Omental fat pad (tissue), 3 donors: ENCODE measurements at regions not wholly inside any gene's neighbourhood (a gene's known extent, or its start where the extent isn't known, plus 50 kb on each side); places are given as distances from the start of the nearest gene placed in this dataset.

Experiments
- ATAC-seq: fragments of 150-250 bp; one replicate; pipeline ENCODE4 v1.9.1; 2016; ENCODE audit warnings: mild to moderate bottlenecking, moderate library complexity; ENCODE audit not compliant: low FRiP score
- DNase-seq: peaks from one replicate; pipeline ENCODE4 v3.0.0-alpha.2; 2019; ENCODE audit warnings: low spot score
- TF ChIP-seq, protein P1 (sequence below), 3 donors: fragments of 450-650 bp; IDR thresholded peaks; one replicate each; pipeline ENCODE4 v1.5.1; 2016 to 2017; ENCODE audit warnings: antibody characterized with exemption in 3 of 3, mild to moderate bottlenecking in 3 of 3, moderate library complexity in 2 of 3

DNA sequence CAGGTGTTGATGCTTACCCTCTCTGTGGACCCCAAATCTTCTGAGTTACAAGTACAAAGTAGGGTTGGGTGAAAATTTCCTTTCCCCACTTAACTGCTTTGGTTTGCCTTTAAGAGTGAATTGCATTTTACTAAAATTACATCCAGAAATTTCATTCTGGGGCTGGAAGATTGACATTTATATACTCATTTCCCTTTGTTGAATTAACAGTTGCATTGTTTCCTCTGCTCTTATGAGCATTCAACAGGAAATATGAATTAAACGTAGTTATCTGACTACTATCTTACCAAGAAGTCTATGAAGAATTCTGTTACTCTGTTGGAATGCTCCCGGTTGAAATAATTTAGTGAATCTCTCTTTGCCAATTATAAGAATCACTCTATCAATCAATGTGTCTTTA is 1231.1 kb upstream of the NXPH2 start:
- ATAC-seq: no peak

DNA sequence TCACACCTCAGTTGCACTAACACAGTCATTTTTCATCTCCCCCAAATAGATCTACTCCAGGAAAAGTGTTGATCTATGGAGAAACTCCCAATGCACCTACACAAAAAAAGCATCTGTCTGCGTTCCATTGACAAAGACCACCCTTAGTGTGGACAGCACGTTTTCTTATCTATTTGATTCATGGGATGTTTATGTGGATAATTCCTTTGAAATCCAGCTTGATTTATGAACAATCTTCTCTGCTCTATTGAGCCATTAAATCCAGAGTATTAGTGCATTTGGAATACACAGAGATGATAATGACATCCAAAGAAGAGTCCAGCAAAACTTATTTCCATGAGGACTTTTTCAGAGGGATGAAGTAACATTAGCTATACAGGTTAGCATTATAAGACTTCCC is 1221.9 kb upstream of the NXPH2 start:
- no peak for DNase-seq
- TF ChIP-seq, protein P1, sequence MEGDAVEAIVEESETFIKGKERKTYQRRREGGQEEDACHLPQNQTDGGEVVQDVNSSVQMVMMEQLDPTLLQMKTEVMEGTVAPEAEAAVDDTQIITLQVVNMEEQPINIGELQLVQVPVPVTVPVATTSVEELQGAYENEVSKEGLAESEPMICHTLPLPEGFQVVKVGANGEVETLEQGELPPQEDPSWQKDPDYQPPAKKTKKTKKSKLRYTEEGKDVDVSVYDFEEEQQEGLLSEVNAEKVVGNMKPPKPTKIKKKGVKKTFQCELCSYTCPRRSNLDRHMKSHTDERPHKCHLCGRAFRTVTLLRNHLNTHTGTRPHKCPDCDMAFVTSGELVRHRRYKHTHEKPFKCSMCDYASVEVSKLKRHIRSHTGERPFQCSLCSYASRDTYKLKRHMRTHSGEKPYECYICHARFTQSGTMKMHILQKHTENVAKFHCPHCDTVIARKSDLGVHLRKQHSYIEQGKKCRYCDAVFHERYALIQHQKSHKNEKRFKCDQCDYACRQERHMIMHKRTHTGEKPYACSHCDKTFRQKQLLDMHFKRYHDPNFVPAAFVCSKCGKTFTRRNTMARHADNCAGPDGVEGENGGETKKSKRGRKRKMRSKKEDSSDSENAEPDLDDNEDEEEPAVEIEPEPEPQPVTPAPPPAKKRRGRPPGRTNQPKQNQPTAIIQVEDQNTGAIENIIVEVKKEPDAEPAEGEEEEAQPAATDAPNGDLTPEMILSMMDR (IDR thresholded peaks at IDR 0.05): no peak
- ATAC-seq: no peak

More for the DNA sequence above, 1231.1 kb upstream of the NXPH2 start:
- TF ChIP-seq, protein P1 (IDR thresholded peaks at IDR 0.05): no peak
- no peak for DNase-seq

DNA sequence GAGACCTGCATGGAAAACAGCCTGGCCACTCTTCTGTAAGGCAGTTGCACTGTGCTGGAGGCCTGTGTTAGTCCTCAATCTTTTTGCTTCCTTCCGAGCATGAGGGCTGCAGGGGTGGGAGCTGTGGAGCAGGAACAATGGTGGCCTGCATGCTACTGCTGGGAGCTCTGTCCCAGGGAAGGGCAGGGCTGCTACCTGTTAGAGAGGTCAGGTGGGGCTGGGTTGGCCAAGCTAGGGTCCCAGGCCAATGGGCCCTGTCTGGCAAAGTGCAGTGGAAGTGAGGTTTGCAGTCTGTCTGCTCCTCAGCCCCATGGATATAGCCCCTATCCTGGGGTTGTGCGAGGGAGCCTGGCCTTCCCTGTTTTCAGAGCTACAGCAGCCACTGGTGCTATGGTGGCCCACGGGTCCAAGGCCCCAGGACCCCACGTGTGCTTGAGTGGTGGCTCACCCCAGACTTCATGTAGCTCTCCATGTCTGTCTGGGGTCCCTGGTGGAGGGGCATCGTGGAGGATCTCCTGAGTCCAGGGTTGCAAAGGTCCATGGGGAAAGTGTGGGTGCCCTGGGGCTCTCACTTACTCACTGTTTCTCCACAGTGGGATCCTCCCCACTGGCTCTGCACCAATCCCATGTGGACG is 1212.6 kb upstream of the NXPH2 start:
- ATAC-seq (no peak), DNase-seq (no peak)
- TF ChIP-seq, protein P1 (IDR thresholded peaks at IDR 0.05): no peak

- TF ChIP-seq, protein P1 (IDR thresholded peaks at IDR 0.05): no peak
- ATAC-seq (no peak), DNase-seq (no peak)
Measured at GRCh38 chr2:139992078-139992477, 1211.9 kb upstream of the NXPH2 start.

- TF ChIP-seq, protein P1 (IDR thresholded peaks at IDR 0.05): no peak
- DNase-seq: no peak
- no peak for ATAC-seq
Measured at GRCh38 chr2:139990646-139991335, 1210.6 kb upstream of the NXPH2 start.

GRCh38 chr2:139969323-139969722 is 1189.1 kb upstream of the NXPH2 start:
- DNase-seq: no peak
- TF ChIP-seq, protein P1 (IDR thresholded peaks at IDR 0.05): no peak
- ATAC-seq: no peak

- TF ChIP-seq, protein P1 (IDR thresholded peaks at IDR 0.05): no peak
- ATAC-seq (no peak), DNase-seq (no peak)
Measured at GRCh38 chr2:139968588-139968987, 1188.4 kb upstream of the NXPH2 start.
